Effector CD8-positive, alpha-beta T cell (primary cell): ENCODE measurements at regions not wholly inside any gene's neighbourhood (a gene's known extent, or its start where the extent isn't known, plus 50 kb on each side); places are given as distances from the start of the nearest gene placed in this dataset.
"Not testable (repeated sequence)": the region's sequence is repeated elsewhere in the genome, so short reads cannot be mapped to it uniquely, and the experiment has no call there.

ENCODE experiments used
- DNase-seq: peaks from one replicate; lab custom pipeline; 2025; lab: John Stamatoyannopoulos, UW

GRCh38 chr7:68823996-68824780 is 774.1 kb upstream of the AUTS2 start:
- DNase-seq: no peak

GRCh38 chr7:68828575-68828974 is 769.7 kb upstream of the AUTS2 start:
- DNase-seq: no peak

GRCh38 chr7:68833422-68833821 is 764.9 kb upstream of the AUTS2 start:
- DNase-seq: no peak

- no peak for DNase-seq
Observed at GRCh38 chr7:68839014-68839413, 759.3 kb upstream of the AUTS2 start.

- no peak for DNase-seq
Observed at GRCh38 chr7:68840991-68841390, 757.3 kb upstream of the AUTS2 start.

GRCh38 chr7:68843985-68844384 is 754.3 kb upstream of the AUTS2 start:
- not testable (repeated sequence) for DNase-seq

- no peak for DNase-seq
Observed at GRCh38 chr7:68846811-68847325, 751.4 kb upstream of the AUTS2 start.

GRCh38 chr7:68853254-68853653 is 745.0 kb upstream of the AUTS2 start:
- DNase-seq: no peak

- DNase-seq: no peak
Observed at GRCh38 chr7:68857571-68857970, 740.7 kb upstream of the AUTS2 start.

GRCh38 chr7:68858497-68858896 is 739.8 kb upstream of the AUTS2 start:
- no peak for DNase-seq

GRCh38 chr7:68861171-68861570 is 737.1 kb upstream of the AUTS2 start:
- no peak for DNase-seq

GRCh38 chr7:68862261-68862660 is 736.0 kb upstream of the AUTS2 start:
- DNase-seq: no peak

- no peak for DNase-seq
Observed at GRCh38 chr7:68862736-68863135, 735.5 kb upstream of the AUTS2 start.

GRCh38 chr7:68865351-68866199 is 732.7 kb upstream of the AUTS2 start:
- no peak for DNase-seq

GRCh38 chr7:68866200-68866570 is 732.1 kb upstream of the AUTS2 start:
- no peak for DNase-seq

GRCh38 chr7:68866721-68867120 is 731.6 kb upstream of the AUTS2 start:
- not testable (repeated sequence) for DNase-seq

GRCh38 chr7:68868978-68869377 is 729.3 kb upstream of the AUTS2 start:
- DNase-seq: no peak

GRCh38 chr7:68873616-68874015 is 724.7 kb upstream of the AUTS2 start:
- no peak for DNase-seq

- DNase-seq: no peak
Observed at GRCh38 chr7:68875857-68876256, 722.4 kb upstream of the AUTS2 start.

- not testable (repeated sequence) for DNase-seq
Observed at GRCh38 chr7:68887116-68887515, 711.2 kb upstream of the AUTS2 start.

- DNase-seq: no peak
Observed at GRCh38 chr7:68888971-68889385, 709.3 kb upstream of the AUTS2 start.

GRCh38 chr7:68892236-68892635 is 706.0 kb upstream of the AUTS2 start:
- no peak for DNase-seq

GRCh38 chr7:68893411-68893810 is 704.9 kb upstream of the AUTS2 start:
- DNase-seq: no peak
